OCI-LY1 (cell line): ENCODE measurements at regions not wholly inside any gene's neighbourhood (a gene's known extent, or its start where the extent isn't known, plus 50 kb on each side); places are given as distances from the start of the nearest gene placed in this dataset.

Experiments
- H2AFZ ChIP-seq: fragments of 200-600 bp; sonication (generic), shearing (Covaris generic); 2 replicates; pipeline ENCODE4 v1.6.0; 2014; ENCODE audit warnings: antibody characterized with exemption, mild to moderate bottlenecking, low read length
- H3F3A ChIP-seq: fragments of 200-600 bp; sonication (generic), shearing (Covaris generic); 2 replicates; pipeline ENCODE4 v1.6.0; 2014; ENCODE audit warnings: mild to moderate bottlenecking, antibody characterized with exemption, low read length, moderate library complexity; ENCODE audit not compliant: insufficient read depth
- H3K27ac ChIP-seq: fragments of 200-600 bp; sonication (generic); 2 replicates; pipeline ENCODE4 v1.5.1; 2014; ENCODE audit warnings: low read length, mixed run types, mild to moderate bottlenecking, low read depth; ENCODE audit not compliant: poor library complexity, severe bottlenecking
- H3K27me3 ChIP-seq: fragments of 200-600 bp; sonication (generic); 2 replicates; pipeline ENCODE4 v1.6.0; 2014; ENCODE audit warnings: antibody characterized with exemption, mild to moderate bottlenecking, low read length, moderate library complexity; ENCODE audit not compliant: insufficient read depth
- H3K36me3 ChIP-seq: fragments of 200-600 bp; sonication (generic); 2 replicates; pipeline ENCODE4 v1.6.1; 2014; ENCODE audit warnings: mild to moderate bottlenecking, antibody characterized with exemption, low read length, moderate library complexity, mixed read lengths; ENCODE audit not compliant: insufficient read depth
- H3K4me1 ChIP-seq: fragments of 200-600 bp; sonication (generic); 2 replicates; pipeline ENCODE4 v1.5.1; 2014; ENCODE audit warnings: mild to moderate bottlenecking, low read length, moderate library complexity; ENCODE audit not compliant: insufficient read depth, severe bottlenecking
- H3K4me2 ChIP-seq: fragments of 200-600 bp; sonication (generic), shearing (Covaris generic); 2 replicates; pipeline ENCODE4 v1.6.1; 2014; ENCODE audit warnings: low read length
- H3K4me3 ChIP-seq: fragments of 200-600 bp; sonication (generic); 2 replicates; pipeline ENCODE4 v1.5.1; 2014; ENCODE audit warnings: low read length, low read depth, mild to moderate bottlenecking, mixed read lengths; ENCODE audit not compliant: poor library complexity, severe bottlenecking
- H3K79me2 ChIP-seq: fragments of 200-600 bp; shearing (Covaris generic); 2 replicates; pipeline ENCODE4 v1.6.1; 2016; ENCODE audit warnings: mixed run types, low read length, mixed read lengths; ENCODE audit not compliant: insufficient read depth
- H3K9ac ChIP-seq: fragments of 200-600 bp; sonication (generic), shearing (Covaris generic); 2 replicates; pipeline ENCODE4 v1.6.1; 2014; ENCODE audit warnings: mild to moderate bottlenecking, low read length, mixed read lengths
- H3K9me2 ChIP-seq: fragments of 200-600 bp; sonication (generic), shearing (Covaris generic); 2 replicates; pipeline ENCODE4 v1.6.1; 2014; ENCODE audit warnings: low read depth, mild to moderate bottlenecking, low read length, mixed read lengths
- H3K9me3 ChIP-seq: fragments of 200-600 bp; shearing (Covaris generic); 2 replicates; pipeline ENCODE4 v1.6.1; 2014; ENCODE audit warnings: low read length, mixed read lengths
- H4K20me1 ChIP-seq: fragments of 200-600 bp; sonication (generic), shearing (Covaris generic); 2 replicates; pipeline ENCODE4 v1.6.0; 2016; ENCODE audit warnings: mild to moderate bottlenecking, low read length; ENCODE audit not compliant: insufficient read depth
- CTCF ChIP-seq: fragments of 200-600 bp; sonication (generic), shearing (Covaris generic); IDR thresholded peaks from 2 replicates; pipeline ENCODE4 v1.5.1; 2017; ENCODE audit warnings: mild to moderate bottlenecking, antibody characterized with exemption, low read length, moderate library complexity, mixed read lengths
- EZH2 ChIP-seq: fragments of 200-600 bp; sonication (generic), shearing (Covaris generic); IDR thresholded peaks from 2 replicates; pipeline ENCODE4 v1.8.0; 2017; ENCODE audit warnings: borderline replicate concordance, mixed run types, mild to moderate bottlenecking, antibody characterized with exemption, low read length, moderate library complexity, mixed read lengths

- H3K36me3 ChIP-seq = no peaks in the 10 kb centered on the region
- no peaks in the 10 kb centered on the region for H3K9me2 ChIP-seq
- no peaks in the 10 kb centered on the region for H3F3A ChIP-seq
- H3K4me1 ChIP-seq = peaks cover 8% of the 10 kb centered on the region
- H3K27ac ChIP-seq = no peak overlapping the region
- no peak overlapping the region for H3K4me3 ChIP-seq
- H3K79me2 ChIP-seq = no peaks in the 10 kb centered on the region
- H4K20me1 ChIP-seq = no peaks in the 10 kb centered on the region
- TF ChIP-seq CTCF (no peak), EZH2 (no peak)
- H3K4me2 ChIP-seq = no peak overlapping the region
- no peaks in the 10 kb centered on the region for H3K27me3 ChIP-seq
- no peaks in the 10 kb centered on the region for H3K9me3 ChIP-seq
- H2AFZ ChIP-seq = no peak overlapping the region
- no peak overlapping the region for H3K9ac ChIP-seq
These were observed 246.0 kb downstream of the KDM5D start for GRCh38 chrY:19498556-19498955.

GRCh38 chrY:19487494-19487893 is 257.0 kb downstream of the KDM5D start:
- Histone ChIP-seq H3K4me2 (no peak overlapping the region), H3K36me3 (no peaks in the 10 kb centered on the region), H2AFZ (no peak overlapping the region), H4K20me1 (no peaks in the 10 kb centered on the region), H3K9me2 (no peaks in the 10 kb centered on the region), H3K9ac (no peak overlapping the region), H3F3A (no peaks in the 10 kb centered on the region), H3K79me2 (no peaks in the 10 kb centered on the region), H3K4me3 (no peak overlapping the region), H3K9me3 (no peaks in the 10 kb centered on the region), H3K27me3 (no peaks in the 10 kb centered on the region), H3K27ac (no peak overlapping the region), H3K4me1 (no peaks in the 10 kb centered on the region)
- TF ChIP-seq EZH2 (no peak), CTCF (no peak)

GRCh38 chrY:19484997-19485396 is 259.5 kb downstream of the KDM5D start:
- Histone ChIP-seq H3F3A (no peaks in the 10 kb centered on the region), H3K27ac (no peak overlapping the region), H2AFZ (no peak overlapping the region), H3K9me3 (no peaks in the 10 kb centered on the region), H3K9ac (no peak overlapping the region), H3K36me3 (no peaks in the 10 kb centered on the region), H3K4me3 (no peak overlapping the region), H4K20me1 (no peaks in the 10 kb centered on the region), H3K4me2 (no peak overlapping the region), H3K9me2 (no peaks in the 10 kb centered on the region), H3K4me1 (no peaks in the 10 kb centered on the region), H3K79me2 (no peaks in the 10 kb centered on the region), H3K27me3 (no peaks in the 10 kb centered on the region)
- TF ChIP-seq CTCF (no peak), EZH2 (no peak)
